Activated T-cell treated with anti-CD3 and anti-CD28 coated beads for 48 hours (primary cell): ENCODE measurements at regions not wholly inside any gene's neighbourhood (a gene's known extent, or its start where the extent isn't known, plus 50 kb on each side); places are given as distances from the start of the nearest gene placed in this dataset.

ENCODE experiments used
- DNase-seq: peaks from one replicate; pipeline ENCODE4 v3.0.0-alpha.2; 2020; ENCODE audit warnings: low read depth

DNA sequence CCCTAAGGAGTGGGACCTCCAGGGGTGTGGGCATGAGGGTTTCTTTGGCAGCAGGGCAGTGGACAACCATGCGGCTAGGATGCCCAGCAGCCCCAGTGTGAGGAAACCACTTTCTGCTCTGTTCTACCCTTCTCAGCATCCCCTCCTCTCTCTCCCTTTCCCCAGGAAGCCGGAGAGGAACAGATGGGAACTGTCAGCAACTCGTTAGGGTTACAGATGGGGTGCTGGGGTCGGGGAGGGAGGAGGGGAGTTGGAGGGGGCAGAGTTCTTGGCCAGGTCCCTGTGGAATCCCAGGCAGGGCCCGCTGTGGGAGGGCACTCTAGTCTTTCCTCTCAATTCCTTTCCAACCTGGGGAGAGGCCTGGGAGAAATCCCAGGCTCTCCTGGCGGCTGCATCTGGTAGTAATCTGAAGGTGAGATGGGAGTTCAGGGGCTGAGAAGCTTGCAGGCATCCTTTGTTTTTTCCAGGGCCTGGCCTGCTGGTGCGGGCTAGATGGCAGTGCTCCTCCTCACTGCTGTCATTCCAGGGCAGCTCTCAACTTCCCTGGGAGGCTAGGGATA lies 93.9 kb upstream of the CSF3R start:
- no peak for DNase-seq

DNA sequence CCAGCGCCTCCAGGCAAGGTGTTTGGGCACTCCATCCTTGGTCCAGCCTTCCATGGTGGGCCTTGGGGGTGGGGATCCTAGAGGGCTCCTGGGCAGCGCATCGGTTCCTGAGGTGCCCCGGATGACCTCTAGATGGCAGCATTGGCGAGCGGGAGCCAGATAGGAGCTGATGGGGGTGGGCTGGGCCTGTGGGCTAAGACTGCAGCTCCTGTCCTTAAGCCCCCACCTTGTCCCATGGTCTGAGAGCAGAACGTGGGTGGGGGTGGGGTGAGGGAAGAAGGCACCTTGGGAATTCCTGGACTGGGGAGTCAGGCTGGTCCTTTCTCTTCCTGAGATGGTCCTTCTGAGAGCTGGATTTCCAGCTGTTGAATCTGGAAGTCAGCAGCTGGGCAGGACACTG lies 93.4 kb upstream of the CSF3R start:
- peak; percentile 47 for DNase-seq

DNA sequence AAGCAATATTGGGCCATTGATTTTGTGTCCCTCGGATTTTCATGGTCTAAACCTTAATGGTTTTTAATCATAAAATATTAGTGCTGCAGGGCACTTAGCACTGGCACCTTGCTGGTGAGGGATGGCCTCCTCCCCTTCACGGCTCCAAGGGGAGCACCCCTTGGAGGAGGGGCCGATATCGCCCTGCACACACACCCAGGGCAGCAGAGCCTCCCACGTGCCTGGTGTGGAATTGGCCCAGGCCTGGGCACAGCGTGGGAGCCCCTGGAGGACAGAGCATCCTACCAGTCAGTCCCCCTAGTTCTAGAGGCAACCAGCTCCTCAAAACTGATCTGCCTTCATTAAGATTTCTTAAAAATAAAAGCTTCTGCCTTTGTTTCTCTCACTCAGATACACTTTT lies 90.7 kb upstream of the CSF3R start:
- DNase-seq = no peak

DNA sequence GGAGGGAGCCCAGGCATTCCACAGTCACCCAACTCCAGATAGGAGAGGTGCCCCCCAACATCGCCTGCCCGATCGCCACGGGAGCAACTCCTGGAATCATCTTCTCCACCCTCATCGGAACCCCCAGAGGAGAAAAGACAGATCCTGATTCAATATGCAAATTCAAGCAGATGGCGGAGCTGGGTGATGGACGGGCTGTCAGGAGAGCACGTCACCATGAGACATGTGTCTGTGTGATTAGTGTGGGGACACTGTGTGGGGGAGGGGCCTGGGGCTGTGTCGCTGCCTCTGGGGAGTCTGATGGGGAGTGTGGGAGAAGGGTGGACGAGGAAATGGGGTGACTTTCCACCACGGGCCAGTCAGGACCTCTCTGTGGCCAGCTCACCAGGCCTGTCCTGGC lies 90.2 kb upstream of the CSF3R start:
- DNase-seq = no peak

- no peak for DNase-seq
These were observed 89.5 kb upstream of the CSF3R start for GRCh38 chr1:36572142-36572715.

GRCh38 chr1:36571106-36571505 lies 88.4 kb upstream of the CSF3R start:
- no peak for DNase-seq

DNA sequence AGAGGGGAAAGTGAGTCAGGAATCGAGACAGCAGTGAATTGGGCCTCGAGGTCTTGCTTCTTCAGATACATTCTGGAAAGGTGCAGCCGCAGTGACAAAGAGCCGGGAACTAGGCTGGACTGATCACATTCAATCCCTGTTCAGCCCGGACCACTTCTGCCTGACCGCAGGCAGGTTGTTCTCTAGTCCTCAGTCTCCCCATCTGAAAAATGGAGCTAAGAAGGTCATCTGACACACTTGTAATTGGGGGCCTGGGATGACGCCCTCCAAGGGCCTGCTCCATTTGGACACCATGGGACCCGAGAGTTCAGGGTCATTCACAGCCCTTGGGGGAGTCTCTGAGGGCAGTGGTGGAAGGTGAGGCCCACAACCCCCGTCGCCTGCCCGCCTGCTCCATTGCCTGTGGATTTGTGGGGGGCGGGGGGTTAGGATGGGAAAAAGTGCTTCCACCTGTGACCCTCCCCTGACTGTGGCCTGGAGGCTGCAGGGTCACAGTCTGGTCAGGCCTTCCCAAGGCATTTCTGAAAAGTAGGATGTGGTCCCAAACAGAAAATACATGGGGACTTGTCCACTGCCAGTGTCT lies 87.9 kb upstream of the CSF3R start:
- no peak for DNase-seq

DNA sequence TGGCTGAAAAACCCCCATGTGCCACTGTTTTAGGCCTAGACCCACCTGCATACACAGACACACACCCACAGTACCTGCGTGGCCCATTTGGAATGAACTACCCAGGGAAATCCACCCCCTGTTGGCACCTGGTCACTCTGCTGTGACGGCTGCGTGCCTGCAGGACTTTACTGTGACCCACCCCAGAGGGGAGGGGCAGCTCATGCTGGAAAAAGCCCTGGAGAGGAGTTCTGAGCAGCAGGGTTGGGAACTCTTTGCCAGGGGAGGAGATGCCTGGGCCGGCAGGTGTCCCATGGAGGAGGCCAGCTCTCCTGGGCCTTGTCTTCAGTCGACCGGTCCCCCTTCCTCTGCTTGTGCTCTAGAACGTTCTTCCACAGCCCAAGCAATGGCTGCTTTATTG lies 87.3 kb upstream of the CSF3R start:
- no peak for DNase-seq

DNA sequence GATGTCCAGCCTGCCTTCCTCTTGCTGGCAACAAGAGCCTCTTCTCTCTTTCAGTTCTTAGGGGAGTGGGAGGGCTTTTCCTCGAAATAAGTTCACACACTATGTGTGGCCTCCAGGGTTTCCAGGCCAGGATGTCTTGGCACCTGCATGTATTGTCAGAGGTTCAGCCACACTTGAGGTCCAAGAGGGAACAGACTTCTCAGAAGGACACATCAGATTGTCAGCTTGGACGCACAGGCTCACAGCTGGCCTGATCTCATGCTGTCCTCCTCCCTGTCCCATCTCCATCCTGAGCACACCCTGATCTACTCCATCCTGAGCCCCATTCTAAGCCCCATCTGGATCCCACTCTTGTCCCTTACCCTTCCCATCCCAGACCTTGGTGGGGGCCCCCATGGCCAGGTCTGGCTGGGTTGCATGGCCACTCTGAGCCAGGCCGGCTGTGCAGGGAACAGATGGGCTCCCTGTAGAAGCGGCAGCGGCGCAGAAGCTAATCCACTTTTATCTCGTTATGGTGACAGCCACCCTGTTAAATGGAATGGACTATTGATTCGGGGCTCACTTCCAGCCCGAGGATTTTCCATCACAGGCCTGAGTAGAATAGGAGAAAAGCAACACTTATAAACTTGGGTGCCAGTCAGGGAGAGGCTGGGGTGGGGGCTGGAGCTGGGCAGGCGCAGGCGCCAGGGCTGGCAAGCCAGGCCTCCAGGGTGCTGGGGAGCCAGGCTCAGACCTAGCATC lies 85.1 kb upstream of the CSF3R start:
- DNase-seq = no peak

DNA sequence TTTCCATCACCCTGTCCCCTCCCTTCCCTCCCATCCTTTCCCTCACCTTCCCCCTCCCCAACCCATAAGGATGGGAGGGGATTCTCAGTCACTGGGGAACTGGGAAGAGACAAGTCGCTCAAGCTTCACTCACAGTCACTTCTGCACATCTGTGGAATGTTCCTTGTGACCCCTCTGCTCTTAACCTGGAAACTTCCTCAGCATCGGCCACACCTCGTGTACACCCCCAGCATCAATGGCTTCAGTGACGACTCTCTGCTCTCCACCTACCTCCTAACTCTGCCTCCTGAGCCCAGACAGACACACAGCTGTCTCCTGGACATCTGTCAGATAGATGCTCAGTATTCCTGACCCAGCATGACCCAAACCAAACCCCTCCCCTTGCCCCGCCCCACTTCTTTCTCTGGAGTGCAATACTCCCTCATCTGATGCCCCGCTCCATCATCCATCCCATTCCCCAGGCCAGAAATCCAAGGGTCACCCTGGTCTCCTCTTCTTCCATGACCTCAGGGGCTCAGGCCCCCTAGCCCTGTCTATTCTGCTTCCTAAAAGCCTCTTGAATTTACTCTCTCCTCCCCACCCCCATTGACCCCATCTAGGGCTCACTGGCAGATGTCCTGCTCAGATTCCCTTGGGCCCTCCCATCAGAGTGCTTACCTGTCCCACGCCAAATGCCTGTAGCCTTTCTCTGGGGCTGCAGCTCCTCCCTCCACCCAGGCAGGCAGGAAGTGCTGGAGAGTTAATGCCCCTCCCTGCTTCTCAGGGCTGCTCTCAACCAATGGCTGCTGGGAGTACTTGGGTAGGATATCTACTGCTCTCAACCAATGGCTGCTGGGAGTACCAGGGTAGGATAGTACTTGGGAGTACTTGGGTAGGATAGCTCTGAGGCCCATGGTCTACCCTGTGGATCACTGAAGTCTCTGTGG lies 83.1 kb upstream of the CSF3R start:
- DNase-seq = no peak

DNA sequence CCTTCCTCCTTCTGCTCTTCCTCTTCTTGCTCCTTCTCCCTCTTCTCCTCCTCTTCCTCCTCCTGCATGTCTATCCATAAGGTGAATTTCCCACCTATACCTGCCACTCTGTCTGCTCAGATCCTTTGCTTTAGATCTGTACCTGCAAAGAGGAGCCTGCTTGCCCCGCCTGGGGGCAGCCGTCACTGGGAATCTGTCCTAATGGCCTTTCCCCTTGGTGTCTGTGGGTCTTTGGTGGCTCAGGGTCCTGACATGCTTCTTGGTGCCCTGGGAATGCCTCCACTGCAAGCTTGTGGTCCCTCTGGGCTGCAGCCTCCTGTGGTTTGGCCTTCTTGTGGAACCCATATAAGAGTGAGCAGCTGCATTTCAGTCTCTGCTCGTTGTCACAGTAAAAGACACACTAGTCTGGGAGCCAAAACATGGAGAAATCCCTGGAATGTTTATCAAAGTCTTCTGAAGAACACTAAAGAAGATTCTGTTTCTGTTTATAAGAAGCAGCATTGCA lies 79.5 kb upstream of the CSF3R start:
- DNase-seq = no peak

DNA sequence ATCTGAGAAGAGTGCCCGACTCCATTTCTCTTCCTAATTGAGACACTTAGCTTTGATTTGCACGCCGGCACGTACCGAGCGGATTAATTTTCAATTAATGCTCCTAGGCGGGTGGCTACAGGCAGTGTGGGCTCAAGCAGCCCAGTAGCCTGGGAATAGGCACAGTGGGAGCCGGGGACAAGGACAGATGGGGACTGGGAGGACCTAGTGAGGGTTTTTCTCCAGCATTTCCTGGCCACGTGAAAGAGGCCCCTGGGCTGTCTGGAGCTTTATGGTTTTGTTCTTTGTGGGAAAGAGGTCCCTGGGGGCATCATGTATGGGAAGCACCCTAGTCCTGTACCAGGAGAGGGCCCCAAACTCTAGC lies 78.6 kb upstream of the CSF3R start:
- no peak for DNase-seq

- no peak for DNase-seq
These were observed 78.1 kb upstream of the CSF3R start for GRCh38 chr1:36560621-36561360.

DNA sequence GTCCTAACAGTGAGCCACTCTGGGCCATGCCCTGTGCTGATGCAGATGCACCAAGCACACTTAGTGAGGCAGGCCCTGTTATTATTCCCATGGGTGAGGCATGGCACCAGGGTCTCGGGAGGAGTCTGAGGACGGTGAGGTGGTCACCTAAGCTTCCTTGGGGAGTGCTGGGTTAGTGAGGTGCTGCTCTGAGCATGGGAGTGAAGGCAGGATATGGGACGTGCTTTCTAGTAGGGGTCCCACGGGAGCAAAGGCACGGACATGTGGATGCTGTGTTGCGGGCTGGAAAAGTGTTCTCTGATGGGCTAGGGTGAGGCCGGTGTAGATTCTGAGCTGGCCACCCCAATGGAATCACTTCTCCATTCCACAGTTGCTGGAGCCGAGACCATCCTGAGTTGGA lies 77.5 kb upstream of the CSF3R start:
- DNase-seq = no peak

GRCh38 chr1:36559061-36559460 lies 76.3 kb upstream of the CSF3R start:
- DNase-seq = no peak

DNA sequence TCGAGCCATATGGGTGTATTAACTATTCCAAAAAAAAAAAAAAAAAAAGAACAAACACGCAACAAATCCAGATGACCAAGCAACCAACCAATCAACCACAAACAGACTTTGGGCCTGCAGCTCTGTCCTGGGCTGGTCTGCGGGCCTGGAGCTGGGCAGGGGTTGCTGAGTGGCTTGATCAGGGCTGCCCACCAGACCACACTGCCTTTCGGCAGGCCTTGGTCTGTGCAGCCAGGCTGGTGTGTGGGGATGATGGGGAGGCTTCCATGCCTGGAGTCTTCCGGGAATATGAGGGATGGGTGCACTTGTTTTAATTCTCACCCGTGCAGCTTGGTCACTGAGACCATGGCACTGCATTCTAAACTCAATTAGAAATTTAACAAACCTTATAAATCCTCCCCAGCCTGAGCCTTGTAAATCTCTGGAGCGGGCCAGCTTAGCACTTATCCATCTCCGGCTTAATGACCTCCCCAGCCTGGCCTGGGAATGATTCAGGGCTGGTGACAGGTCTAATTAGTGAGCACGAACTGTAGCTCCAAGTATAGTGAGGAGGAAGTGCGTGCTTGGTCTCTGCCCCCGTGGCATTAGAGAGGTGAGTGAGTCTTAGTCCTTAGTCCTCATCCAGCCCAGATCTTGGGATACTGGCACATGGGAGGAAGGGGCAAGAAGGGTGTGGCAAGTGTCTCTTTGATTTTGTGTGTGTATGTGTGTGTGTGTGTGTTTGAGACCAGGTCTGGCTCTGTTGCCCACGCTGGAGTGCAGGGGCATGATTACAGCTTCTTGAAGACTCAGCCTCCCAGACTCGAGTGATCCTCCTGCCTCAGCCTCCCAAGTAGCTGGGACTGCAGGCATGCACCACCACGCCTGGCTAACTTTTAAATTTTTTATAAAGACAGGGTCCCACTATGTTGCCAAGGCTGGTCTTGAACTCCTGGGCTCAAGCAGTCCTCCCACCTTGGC lies 74.6 kb upstream of the CSF3R start:
- DNase-seq = no peak

DNA sequence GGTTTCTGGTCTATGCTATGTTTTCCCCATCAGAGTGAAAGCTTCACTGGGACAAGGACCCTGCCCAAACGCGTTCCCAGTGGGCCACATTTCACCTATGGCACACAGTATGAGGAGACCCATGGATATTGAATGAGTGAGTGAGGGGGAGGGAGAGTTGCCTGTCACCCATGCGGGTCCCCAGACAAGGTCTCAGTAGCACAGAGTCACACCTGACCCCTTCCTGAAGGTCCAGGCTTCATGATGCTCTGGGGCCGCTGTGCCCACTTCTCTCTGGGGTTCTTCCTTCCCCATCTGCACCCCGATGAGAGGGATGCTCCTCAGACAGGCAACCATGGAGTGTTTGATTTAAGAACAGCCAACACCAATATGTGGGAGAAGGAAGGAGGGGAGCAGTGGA lies 72.3 kb upstream of the CSF3R start:
- DNase-seq = no peak

- DNase-seq = no peak
These were observed 71.6 kb upstream of the CSF3R start for GRCh38 chr1:36554323-36554628.

- DNase-seq = peak; percentile 61
These were observed 71.0 kb upstream of the CSF3R start for GRCh38 chr1:36553591-36554322.
